Embryonic facial prominence (tissue), 1 donor: ENCODE measurements at regions not wholly inside any gene's neighbourhood (a gene's known extent, or its start where the extent isn't known, plus 50 kb on each side); places are given as distances from the start of the nearest gene placed in this dataset.

Experiments used
- DNase-seq: peaks from one replicate; pipeline ENCODE4 v3.0.0-alpha.2; 2016; ENCODE audit errors: extremely low spot score

DNA sequence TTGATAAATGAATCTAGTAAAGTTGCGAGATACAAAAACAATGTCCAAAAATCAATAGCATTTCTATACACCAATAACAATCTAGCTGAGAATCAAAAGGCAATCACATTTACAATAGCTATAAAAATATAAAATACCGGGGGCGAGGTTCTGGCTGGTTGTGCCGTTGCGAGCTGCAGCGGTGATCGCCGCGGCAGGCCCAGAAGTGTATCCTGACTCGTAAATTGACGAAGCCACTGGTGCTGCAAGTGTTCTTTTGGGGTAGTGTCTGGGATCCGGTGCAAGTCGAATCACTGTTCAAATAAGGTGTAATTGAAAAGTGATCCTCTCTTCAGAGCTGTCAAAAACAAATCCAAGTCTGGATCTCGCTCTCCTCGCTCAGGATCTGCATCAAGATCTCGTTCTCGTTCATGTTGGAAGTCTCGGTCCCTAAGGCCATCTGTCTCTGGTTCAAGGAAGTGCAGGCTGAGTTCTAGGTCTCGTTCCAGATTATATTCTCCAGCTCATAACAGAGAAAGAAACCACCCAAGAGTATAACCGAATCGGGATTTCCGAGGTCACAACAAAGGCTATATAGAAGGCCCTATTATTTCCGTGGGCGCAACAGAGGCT lies 80.1 kb upstream of the STT3B start:
- DNase-seq, result no peak

DNA sequence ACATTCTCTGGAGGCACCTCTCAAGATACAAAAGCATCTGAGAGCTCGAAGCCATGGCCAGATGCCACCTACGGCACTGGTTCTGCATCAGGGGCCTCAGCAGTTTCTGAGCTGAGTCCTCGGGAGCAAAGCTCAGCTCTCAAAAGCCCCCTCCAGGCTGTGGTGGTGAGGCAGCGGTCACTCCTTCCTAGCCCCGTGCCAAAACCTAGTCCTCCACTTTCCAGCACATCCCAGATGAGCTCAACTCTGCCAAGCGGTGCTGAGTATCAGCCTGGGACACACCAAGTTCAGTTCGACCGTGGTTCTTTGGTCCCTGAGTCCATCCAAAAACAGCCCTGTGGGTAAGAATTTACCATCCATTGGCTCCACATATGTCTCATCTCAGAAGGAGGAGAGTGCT lies 79.3 kb upstream of the STT3B start:
- no peak for DNase-seq

DNA sequence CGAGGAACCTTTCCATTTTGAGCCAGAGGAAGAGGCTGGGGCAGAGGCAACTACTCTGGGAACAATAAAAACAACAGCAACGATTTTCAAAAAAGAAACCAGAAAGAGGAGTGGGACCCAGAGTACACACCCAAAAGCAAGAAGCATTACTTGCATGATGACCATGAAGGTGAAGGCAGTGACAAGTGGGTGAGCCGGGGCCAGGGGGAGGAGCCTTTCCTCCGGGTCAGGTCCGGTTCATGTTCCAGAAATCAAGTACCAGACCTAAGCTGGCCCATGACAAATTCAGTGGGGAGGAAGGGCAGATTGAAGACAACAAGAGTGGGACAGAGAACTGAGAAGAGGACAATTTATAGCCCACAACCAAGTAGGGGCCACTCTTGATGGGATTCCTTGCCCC lies 77.2 kb upstream of the STT3B start:
- DNase-seq, result no peak

- DNase-seq, result no peak
Observed at GRCh38 chr3:31456373-31456772, 76.4 kb upstream of the STT3B start.

DNA sequence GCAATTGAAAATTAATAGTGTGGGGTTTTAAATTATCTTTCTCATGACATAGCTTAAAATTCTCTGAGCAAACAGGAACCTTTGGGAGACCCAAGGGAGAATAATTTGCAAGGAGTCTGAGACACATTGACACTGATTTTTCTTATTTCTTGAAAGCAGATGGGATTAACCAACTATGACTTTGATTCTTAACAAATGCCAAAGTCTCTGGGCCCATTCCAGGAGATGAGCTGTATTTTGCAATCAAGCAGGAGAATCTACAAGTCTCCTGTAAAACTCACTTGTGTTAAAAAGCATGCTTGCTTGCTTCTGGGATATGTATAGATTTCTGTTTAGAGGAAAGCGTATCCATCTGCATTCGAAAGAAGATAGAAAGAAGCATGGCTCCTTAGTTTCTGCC lies 71.3 kb upstream of the STT3B start:
- no peak for DNase-seq

- DNase-seq, result no peak
Observed at GRCh38 chr3:31462050-31462569, 70.6 kb upstream of the STT3B start.

DNA sequence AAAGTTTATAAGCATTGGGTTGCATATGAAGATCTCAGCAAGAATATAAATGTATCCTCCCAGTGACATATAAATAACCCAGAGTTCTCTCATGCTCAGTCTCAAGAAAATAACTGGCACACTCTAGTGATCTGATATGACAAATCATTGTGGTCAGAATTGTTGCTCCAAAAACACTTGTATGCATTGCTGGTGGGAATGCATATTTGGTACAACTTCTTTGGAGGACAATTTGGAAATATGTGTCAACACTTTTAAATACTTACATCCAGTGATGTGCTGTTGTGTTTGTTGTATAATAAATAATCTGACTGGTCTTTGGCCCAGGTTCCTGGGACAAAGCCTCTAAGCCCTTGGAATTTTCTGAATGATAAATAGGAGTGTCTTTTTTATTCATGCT lies 66.7 kb upstream of the STT3B start:
- no peak for DNase-seq

DNA sequence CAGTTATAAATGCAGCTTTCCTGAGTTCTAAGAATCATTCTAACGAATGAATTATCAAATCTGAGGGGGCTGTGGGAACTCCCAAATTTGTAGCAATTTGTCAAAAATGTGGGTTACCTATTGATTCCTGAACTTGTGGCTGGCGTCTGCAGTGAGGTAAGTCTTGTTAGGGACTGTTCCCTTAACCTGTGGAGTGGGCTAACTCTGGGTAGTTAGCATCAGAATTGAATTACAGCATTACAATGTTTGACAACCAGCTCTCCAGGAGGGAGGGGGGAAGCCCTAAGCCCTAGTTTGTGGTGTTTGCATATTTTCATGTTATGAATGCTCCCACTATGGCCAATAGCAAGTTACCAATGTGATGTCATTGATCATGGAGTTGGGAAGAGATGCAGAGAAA lies 65.9 kb upstream of the STT3B start:
- DNase-seq, result no peak

DNA sequence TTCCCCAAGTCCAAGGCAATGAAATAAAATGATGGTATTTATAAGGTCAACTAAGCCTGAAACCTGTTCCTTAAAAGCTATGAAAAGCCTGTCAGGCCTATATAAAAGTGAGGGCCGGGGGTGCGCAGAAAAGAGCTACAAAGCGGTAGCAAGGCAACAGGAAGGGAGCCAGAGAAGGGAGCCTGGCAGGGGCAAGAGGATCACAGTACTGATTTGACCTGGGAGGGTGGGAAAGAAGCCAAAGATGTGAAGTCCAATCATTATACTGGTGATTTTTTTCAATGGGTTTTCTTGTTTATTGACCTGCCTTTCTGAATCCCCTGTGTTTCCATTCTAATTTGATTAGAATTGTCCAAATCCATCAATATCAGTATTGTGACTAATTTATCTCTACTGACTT lies 64.3 kb upstream of the STT3B start:
- DNase-seq, result no peak

DNA sequence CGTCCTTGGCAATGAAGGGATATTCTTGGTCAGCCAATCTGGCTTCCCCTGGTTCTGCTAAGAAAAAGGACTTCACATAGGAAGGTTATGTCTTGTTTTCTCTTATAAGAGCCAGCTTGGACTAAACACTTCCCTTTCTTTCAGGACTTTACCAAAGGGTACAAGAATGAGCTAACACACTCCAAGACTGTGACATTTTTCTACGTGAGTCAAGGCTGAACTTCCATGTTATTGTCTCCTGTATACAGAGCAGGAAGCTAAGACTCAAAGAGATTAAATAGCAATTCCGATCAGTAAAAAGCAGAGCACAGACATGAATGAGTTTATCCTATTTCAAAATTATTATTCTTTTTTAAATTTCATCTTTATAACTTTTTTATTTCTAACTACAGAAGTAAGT lies 63.3 kb upstream of the STT3B start:
- DNase-seq, result no peak

GRCh38 chr3:31472479-31473390 lies 60.0 kb upstream of the STT3B start:
- DNase-seq, result no peak

- DNase-seq, result no peak
Observed at GRCh38 chr3:31476209-31476608, 56.5 kb upstream of the STT3B start.

GRCh38 chr3:31479431-31479830 lies 53.3 kb upstream of the STT3B start:
- no peak for DNase-seq

DNA sequence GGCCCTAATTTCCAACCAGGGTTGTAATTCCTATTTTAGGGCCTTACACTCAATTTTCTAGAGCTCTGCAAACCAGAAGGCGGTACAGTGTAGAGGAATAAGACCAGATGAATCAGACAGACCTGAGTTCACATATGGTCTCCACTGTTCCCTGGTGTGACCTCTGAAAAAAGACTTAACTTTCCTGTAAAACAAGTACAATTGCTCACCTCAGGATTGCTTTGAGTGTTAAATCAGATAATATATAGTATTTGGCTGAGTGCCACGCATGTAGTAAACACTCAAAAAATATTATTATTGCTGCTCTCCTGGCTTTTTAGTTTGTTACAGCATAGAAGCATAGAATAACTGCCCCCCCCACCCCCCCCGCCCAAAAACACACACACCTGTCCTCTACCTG lies 51.0 kb upstream of the STT3B start:
- no peak for DNase-seq

DNA sequence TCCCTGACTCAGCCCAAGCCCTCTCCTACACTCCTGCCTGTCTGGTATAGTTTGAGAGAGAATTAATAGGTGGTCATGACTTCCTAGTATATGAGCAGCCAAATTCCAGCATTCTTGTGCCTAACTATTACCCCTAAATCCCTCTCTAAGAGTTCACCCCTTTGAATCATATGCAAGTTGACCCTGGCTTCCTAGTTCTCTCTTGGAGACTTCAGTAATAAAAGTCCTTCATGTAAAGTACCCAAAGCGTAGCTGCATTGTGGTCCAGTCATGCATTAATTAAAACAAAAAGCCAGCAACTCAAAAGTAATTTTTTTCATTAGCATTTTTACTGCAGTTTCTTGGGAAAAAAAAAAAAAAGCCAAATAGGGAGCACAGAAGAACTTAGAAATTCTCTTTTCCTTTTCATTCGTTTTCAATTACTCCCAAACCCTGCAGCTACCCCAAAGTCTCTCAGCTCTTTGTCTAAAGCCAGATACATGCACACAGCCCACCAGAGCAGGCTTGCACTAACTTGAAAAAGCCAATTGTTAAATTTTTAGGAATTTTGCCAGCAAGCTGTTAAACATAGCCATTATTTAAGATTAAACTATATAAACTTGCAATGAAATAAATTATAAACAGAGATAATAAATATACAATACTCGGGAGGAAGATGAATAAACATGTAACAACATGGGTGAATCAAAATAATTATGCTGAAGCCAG lies 50.1 kb upstream of the STT3B start:
- DNase-seq, result no peak
